MM.1S (cell line): ENCODE measurements at regions not wholly inside any gene's neighbourhood (a gene's known extent, or its start where the extent isn't known, plus 50 kb on each side); places are given as distances from the start of the nearest gene placed in this dataset.

Experiments used
- EZH2 ChIP-seq: fragments of 300-600 bp; sonication (generic); optimal IDR thresholded peaks from 2 replicates; pipeline ENCODE3; 2017; ENCODE audit warnings: low read depth, mild to moderate bottlenecking, antibody characterized with exemption, low read length, mixed read lengths
- TF ChIP-seq, protein P1 (sequence below): fragments of 300-600 bp; sonication (generic); IDR thresholded peaks from 2 replicates; pipeline ENCODE4 v1.5.1; 2016; ENCODE audit warnings: antibody characterized with exemption, low read length, mixed read lengths

DNA sequence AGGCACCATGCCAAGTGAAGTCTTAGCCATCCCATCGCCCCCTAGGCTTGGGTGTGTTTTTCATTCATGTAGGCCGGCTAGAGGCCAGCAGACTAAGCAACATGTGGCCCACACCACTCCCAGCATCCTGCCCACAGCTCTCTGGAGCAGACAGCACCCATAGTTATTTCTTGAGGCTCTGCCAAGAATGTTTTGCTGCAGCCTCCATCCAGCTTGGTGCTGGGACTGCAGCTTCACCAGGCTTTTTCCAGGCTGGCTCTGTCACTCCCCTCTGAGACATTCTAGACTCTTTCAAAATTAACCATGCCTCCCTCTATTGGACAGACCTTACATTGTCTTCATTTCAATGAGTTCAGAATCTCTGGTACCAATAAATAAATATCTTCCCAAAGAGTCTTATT lies 104.2 kb downstream of the DUSP10 start:
- TF ChIP-seq, protein P1, sequence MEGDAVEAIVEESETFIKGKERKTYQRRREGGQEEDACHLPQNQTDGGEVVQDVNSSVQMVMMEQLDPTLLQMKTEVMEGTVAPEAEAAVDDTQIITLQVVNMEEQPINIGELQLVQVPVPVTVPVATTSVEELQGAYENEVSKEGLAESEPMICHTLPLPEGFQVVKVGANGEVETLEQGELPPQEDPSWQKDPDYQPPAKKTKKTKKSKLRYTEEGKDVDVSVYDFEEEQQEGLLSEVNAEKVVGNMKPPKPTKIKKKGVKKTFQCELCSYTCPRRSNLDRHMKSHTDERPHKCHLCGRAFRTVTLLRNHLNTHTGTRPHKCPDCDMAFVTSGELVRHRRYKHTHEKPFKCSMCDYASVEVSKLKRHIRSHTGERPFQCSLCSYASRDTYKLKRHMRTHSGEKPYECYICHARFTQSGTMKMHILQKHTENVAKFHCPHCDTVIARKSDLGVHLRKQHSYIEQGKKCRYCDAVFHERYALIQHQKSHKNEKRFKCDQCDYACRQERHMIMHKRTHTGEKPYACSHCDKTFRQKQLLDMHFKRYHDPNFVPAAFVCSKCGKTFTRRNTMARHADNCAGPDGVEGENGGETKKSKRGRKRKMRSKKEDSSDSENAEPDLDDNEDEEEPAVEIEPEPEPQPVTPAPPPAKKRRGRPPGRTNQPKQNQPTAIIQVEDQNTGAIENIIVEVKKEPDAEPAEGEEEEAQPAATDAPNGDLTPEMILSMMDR, result no peak
- no peak for TF ChIP-seq EZH2
